Thymus (tissue), 11 donors: ENCODE measurements at regions not wholly inside any gene's neighbourhood (a gene's known extent, or its start where the extent isn't known, plus 50 kb on each side); places are given as distances from the start of the nearest gene placed in this dataset.
A peak's percentile ranks its signal among the peaks of the same experiment; 100 is the strongest.

Source experiments
- DNase-seq, 9 donors: peaks; one replicate each; pipeline ENCODE4 v3.0.0-alpha.2; 2013; ENCODE audit warnings: low spot score in 9 of 9, low read depth in 6 of 9, missing footprints in 1 of 9
- H3K27ac ChIP-seq, 2 donors: one replicate each; pipeline ENCODE4 v1.5.1; 2013; ENCODE audit warnings: control low read depth in 1 of 2, low read depth in 1 of 2, low read length in 1 of 2, mild to moderate bottlenecking in 1 of 2, moderate library complexity in 1 of 2
- H3K27me3 ChIP-seq, 2 donors: one replicate each; pipeline ENCODE4 v1.5.1; 2013; ENCODE audit warnings: low read length in 1 of 2; ENCODE audit not compliant: control insufficient read depth in 2 of 2, insufficient read depth in 1 of 2
- H3K36me3 ChIP-seq, 2 donors: one replicate each; pipeline ENCODE4 v1.5.1; 2013; ENCODE audit warnings: low read length in 1 of 2, mild to moderate bottlenecking in 1 of 2, moderate library complexity in 1 of 2; ENCODE audit not compliant: control insufficient read depth in 2 of 2, insufficient read depth in 2 of 2
- H3K4me1 ChIP-seq, 2 donors: one replicate each; pipeline ENCODE4 v1.5.1; 2013; ENCODE audit warnings: low read length in 2 of 2; ENCODE audit not compliant: control insufficient read depth in 2 of 2, insufficient read depth in 2 of 2
- H3K4me3 ChIP-seq, 2 donors: one replicate each; pipeline ENCODE4 v1.5.1; 2013; ENCODE audit warnings: low read length in 2 of 2, control low read depth in 1 of 2, mild to moderate bottlenecking in 1 of 2
- H3K9me3 ChIP-seq, 2 donors: one replicate each; pipeline ENCODE4 v1.5.1; 2013; ENCODE audit warnings: low read length in 1 of 2, mild to moderate bottlenecking in 1 of 2; ENCODE audit not compliant: control insufficient read depth in 2 of 2, insufficient read depth in 1 of 2
- WGBS: extraction: QIAGEN DNeasy Blood & Tissue Kit; methylation state at CpG from one replicate; pipeline ENCODE4 v1.1.7; 2013; 5-methylcytosine and 5-hydroxymethylcytosine counted together
- donor health status: healthy.

DNA sequence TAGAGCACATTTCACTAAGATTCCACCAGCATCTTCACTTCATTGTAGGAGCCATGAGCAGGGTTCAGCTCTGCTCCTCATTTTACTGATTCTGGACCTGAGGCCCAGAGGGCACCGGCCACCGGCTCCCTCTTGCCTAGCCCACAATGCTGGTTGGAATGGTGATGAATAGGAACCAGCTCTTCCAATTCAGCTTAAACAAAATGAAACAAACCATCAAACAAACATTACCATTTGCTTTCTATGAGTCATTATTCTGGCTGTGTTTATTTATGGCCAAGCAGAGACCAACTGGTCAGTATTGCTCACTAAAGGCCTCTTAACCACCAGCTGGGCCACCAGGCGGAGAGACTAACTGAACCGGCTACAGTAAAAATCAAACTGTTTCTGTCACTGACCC, 176.7 kb downstream of the MTX2 start:
- Histone ChIP-seq H3K27me3 (no peaks in the 10 kb centered on the region), H3K27ac (no peak overlapping the region), H3K36me3 (no peaks in the 10 kb centered on the region), H3K9me3 (no peaks in the 10 kb centered on the region), H3K4me3 (no peak overlapping the region), H3K4me1 (no peaks in the 10 kb centered on the region)
- 97% methylated on average over 4 of the region's 4 CpGs for WGBS
- DNase-seq = no peak

DNA sequence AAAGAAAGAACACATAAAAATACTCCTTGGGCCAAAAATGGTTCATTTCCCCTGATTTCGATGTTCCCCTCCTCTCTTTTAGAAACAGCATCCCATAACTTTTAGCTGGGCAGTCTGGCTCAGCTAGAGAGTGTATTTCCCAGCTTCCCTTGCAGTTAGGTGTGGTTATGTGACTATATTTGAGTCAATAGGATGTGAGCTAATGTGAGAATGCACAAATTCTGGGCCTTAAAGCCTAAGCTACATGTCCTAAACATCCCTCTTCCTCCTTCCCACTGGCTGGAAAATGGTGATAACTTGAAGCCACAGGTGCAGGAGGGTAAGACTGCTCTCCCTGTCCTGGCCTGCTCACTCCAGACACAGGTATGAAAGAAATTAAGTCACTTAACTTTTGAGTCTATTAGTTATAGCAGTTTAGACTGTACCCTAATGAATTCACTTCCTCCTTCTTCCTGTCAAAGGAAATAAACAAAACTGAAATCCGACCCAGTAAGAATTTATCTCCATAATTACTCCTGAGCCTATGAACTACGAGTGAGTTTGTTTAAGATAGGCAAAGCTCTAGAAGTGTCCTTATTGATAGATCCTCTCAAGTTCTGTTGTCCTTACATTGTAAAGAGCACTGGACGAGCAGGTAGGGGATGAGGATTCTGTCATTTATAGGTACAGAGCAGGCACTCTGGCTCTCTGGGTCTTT, 177.6 kb downstream of the MTX2 start:
- H3K4me1 ChIP-seq = no peaks in the 10 kb centered on the region
- 63% methylated on average over 4 of the region's 4 CpGs for WGBS
- no peaks in the 10 kb centered on the region for H3K9me3 ChIP-seq
- no peaks in the 10 kb centered on the region for H3K27me3 ChIP-seq
- DNase-seq = no peak
- H3K36me3 ChIP-seq = no peaks in the 10 kb centered on the region
- no peak overlapping the region for H3K4me3 ChIP-seq
- no peak overlapping the region for H3K27ac ChIP-seq

DNA sequence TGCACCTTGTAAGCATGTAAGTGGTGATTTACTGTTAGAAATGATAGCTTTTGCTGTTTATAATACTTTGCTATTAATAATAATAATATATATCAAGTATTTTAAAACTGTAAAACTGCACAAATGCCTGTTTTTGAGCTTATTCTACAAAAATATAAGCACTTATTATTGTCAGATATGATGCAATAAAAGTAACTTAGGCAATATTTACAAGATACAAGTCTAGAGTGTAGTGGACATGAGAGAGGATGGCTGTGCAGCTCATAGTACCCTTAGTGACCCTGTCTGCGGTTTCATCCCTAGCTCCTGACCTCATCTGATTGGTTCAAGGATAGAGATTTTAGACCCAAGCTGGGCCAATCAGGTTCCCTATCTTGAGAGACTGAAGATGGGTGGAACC, 178.4 kb downstream of the MTX2 start:
- no peaks in the 10 kb centered on the region for H3K36me3 ChIP-seq
- no peak for DNase-seq
- H3K27me3 ChIP-seq = no peaks in the 10 kb centered on the region
- WGBS = 100% methylated on average over 1 of the region's 1 CpG
- no peak overlapping the region for H3K4me3 ChIP-seq
- H3K4me1 ChIP-seq = no peaks in the 10 kb centered on the region
- H3K27ac ChIP-seq = no peak overlapping the region
- no peaks in the 10 kb centered on the region for H3K9me3 ChIP-seq

DNA sequence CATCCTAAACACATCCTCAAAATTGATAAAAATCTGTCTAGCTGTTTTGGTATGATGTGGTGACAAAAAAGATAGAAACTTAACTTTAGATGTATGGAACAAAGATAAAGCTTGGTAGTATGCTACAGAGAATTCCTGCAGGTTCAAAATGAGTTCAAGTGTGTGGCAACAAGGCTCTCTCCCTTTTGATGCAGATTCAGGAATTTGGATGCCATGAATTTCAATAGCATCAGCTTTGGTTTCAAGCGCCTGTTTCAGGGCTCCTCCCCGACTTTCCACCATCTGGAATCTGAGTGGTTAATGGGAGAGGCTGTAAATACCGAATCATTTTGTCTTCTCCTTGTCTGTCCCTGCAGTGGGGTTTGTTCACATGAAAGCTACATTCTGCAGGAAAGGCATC, 180.6 kb downstream of the MTX2 start:
- Histone ChIP-seq H3K27ac (no peak overlapping the region), H3K27me3 (no peaks in the 10 kb centered on the region), H3K4me1 (peaks cover 0 to 2% of the 10 kb centered on the region in 2 donors), H3K36me3 (no peaks in the 10 kb centered on the region), H3K9me3 (no peaks in the 10 kb centered on the region), H3K4me3 (no peak overlapping the region)
- DNase-seq = no peak
- WGBS = 95% methylated on average over 3 of the region's 3 CpGs

DNA sequence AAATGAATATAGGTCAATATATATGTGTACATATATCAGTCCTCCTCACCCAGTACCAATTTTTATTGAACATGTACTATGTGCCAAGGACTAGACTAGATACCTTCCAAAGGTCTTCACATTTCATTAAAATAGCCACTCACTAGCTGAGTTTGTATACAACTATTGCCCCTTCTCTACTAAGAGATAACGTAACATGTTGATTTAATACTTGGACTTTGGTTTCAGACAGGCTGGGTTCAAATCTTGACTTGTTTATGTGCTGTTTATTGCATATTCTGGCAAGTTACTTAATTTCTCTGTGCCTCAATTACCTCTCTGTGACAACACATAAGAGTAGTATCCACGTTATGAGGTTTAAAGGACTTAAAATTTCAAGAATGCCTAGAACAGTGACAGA, 184.5 kb downstream of the MTX2 start:
- Histone ChIP-seq H3K4me3 (no peak overlapping the region), H3K27me3 (peaks cover 0 to 4% of the 10 kb centered on the region in 2 donors), H3K27ac (no peak overlapping the region), H3K36me3 (no peaks in the 10 kb centered on the region), H3K4me1 (peaks cover 0 to 14% of the 10 kb centered on the region in 2 donors), H3K9me3 (no peaks in the 10 kb centered on the region)
- DNase-seq = no peak
- 94% methylated on average over 2 of the region's 2 CpGs for WGBS

DNA sequence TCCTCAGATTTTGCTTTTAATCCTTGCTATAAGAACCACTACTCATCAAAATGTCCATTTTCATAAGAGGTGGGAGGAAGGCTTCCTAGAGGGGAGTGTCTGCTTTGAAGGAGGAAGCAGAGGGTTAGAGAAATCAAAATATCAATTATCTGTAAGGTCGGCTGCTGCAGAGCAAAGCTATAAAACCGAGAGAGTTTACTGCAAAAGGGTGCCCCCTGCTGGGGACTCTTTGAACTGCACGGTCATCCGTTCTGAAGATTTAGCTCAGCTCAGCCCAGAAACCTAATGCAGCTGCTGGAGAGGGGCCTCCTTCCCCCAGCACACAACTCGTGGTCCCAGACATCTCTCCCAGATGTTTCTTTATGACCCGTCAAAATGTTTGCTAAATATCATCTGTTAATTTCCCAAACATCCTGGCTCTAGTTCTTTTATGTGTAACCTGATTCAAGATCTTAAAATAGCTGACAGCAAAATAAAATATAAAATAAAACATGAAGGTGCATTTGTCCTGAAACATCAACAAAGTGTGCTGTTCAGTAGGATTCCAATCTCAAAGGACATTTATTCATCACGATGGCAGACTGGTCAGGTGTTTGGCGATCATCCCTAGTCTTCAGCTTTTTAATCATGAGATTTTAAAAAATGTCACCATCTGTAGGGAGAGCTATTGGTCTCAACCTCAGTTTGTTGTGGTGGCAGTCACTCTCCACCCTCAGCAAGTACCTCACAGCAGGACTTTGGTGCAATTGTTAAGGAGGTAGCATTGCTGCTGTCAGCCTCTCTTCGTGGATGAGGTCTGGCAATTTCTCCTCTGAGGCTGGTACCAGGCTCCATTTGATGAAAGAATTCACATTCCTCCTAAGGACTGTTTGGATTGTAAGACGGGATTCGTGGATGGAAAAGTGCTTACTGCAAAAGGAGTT, 185.9 kb downstream of the MTX2 start:
- no peaks in the 10 kb centered on the region for H3K9me3 ChIP-seq
- no peak overlapping the region for H3K27ac ChIP-seq
- DNase-seq = peak; percentile 53 to 89 (median 73)
- no peak overlapping the region for H3K4me3 ChIP-seq
- no peaks in the 10 kb centered on the region for H3K36me3 ChIP-seq
- peaks cover 0 to 14% of the 10 kb centered on the region in 2 donors for H3K4me1 ChIP-seq
- peaks cover 0 to 8% of the 10 kb centered on the region in 2 donors for H3K27me3 ChIP-seq
- WGBS = 30% methylated on average over 11 of the region's 11 CpGs

DNA sequence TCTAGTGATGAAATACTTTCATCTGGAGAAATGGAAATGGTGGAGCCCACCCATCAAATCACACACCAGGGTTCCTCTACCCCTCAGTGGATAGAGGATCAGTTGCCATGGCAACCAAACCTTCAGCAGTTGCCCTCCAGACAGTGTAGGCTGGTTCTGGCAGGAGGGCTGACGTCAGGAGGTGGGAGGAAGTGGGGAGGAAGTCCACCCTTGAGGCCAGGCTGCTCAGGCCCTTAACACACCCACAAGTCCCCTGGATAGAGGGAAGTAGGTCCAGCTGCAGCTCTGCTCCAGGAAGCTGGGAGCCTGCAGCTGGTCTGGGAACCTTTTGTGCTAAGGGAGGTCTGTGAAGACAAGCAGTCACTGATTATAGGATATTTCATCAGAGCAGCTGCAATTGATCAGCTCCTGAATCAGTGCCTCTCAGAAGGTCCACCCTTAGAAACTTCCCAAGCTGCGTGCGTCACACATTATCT, 186.6 kb downstream of the MTX2 start:
- no peak overlapping the region for H3K27ac ChIP-seq
- no peaks in the 10 kb centered on the region for H3K9me3 ChIP-seq
- H3K4me3 ChIP-seq = no peak overlapping the region
- WGBS = 56% methylated on average over 3 of the region's 3 CpGs
- H3K36me3 ChIP-seq = no peaks in the 10 kb centered on the region
- peaks cover 0 to 8% of the 10 kb centered on the region in 2 donors for H3K27me3 ChIP-seq
- H3K4me1 ChIP-seq = peaks cover 0 to 14% of the 10 kb centered on the region in 2 donors
- peak in 4 of 9 donors; percentile 18 to 52 (median 20) for DNase-seq

DNA sequence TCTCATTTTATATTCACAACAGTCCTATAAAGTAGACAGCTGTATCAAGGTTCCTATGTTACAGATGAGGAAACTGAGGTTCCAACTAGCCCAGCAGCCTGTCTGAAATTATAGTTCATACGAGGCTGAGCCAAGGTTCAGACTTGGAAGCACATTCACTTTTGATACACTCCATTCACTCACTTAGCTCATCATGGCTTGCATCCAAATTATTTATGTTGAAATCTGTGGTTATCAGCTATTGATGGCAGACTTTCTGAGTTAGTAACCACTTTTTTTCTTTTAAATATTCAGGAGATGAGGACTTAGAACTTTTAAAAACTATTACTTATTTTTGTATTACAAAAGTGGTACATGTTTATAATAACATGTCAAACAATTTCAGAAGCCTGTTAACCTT, 188.2 kb downstream of the MTX2 start:
- 90% methylated on average over 1 of the region's 1 CpG for WGBS
- no peak for DNase-seq
- Histone ChIP-seq H3K27me3 (peaks cover 0 to 10% of the 10 kb centered on the region in 2 donors), H3K4me3 (no peak overlapping the region), H3K36me3 (no peaks in the 10 kb centered on the region), H3K9me3 (no peaks in the 10 kb centered on the region), H3K27ac (no peak overlapping the region), H3K4me1 (peaks cover 0 to 14% of the 10 kb centered on the region in 2 donors)
